GM12878 (cell line): ENCODE measurements at regions not wholly inside any gene's neighbourhood (a gene's known extent, or its start where the extent isn't known, plus 50 kb on each side); places are given as distances from the start of the nearest gene placed in this dataset.

Experiments
- ATAC-seq: fragments of 200-7000 bp; cut with Tn5 transposase; 3 replicates; pipeline ENCODE4 v1.9.1; 2020; ENCODE audit warnings: mild to moderate bottlenecking, moderate library complexity
- BruUV-seq: library from RNA; stranded (reverse); fragments of 400-500 nt; replicated peaks from 2 replicates; lab custom pipeline; 2021; lab: Mats Ljungman, UMichigan
- CTCF ChIA-PET: fragments of 300-600 bp; sonication (Branson Sonifier 250); formaldehyde crosslinking; extraction: SDS; loops from one replicate; lab custom pipeline; 2021; ENCODE audit warnings: inconsistent platforms; lab: Yijun Ruan, JAX
- POLR2A ChIA-PET: fragments of 350-600 bp; formaldehyde crosslinking; extraction: SDS; loops from one replicate; lab custom pipeline; 2021; ENCODE audit warnings: inconsistent platforms; lab: Charles Lee
- RAD21 ChIA-PET: fragments of 300-600 bp; sonication (Branson Sonifier 250); formaldehyde crosslinking; loops from one replicate; lab custom pipeline; 2023; ENCODE audit warnings: antibody characterized with exemption; ENCODE audit not compliant: unreplicated experiment; lab: Charles Lee
- SMC1A ChIA-PET: fragments of 300-600 bp; sonication (Branson Sonifier 250); formaldehyde crosslinking; loops from one replicate; lab custom pipeline; 2023; ENCODE audit not compliant: unreplicated experiment, uncharacterized antibody; lab: Charles Lee
- DNase-seq: peaks from one replicate; pipeline ENCODE4 v3.0.0-alpha.2; 2011; ENCODE audit warnings: low read depth, low spot score
- FAIRE-seq: peaks from 3 replicates; lab custom pipeline; 2011; peaks lifted over from hg19 to GRCh38; lab: Jason Lieb, UNC
- H2AFZ ChIP-seq: 2 replicates; pipeline ENCODE4 v1.6.0; 2011; ENCODE audit warnings: low read depth, low read length, control low read depth; ENCODE audit not compliant: control insufficient read depth
- H3K27ac ChIP-seq: 2 replicates; pipeline ENCODE4 v1.5.1; 2011; ENCODE audit warnings: control low read depth; ENCODE audit not compliant: control insufficient read depth, insufficient read depth
- H3K27me3 ChIP-seq, 2 experiments: replicated peaks in 1 of 2; 2 replicates each; pipeline versions ENCODE4 v1.6.0 to v1.6.1; 2011; ENCODE audit warnings: low read length in 1 of 2; ENCODE audit not compliant: control insufficient read depth in 2 of 2, insufficient read depth in 2 of 2
- H3K36me3 ChIP-seq, 2 experiments: 2 replicates each; pipeline ENCODE4 v1.5.1; 2011; ENCODE audit warnings: low read length in 1 of 2; ENCODE audit not compliant: control insufficient read depth in 2 of 2, insufficient read depth in 2 of 2
- H3K4me1 ChIP-seq: 2 replicates; pipeline ENCODE4 v1.6.1; 2011; ENCODE audit warnings: mild to moderate bottlenecking, low read length, moderate library complexity, mixed read lengths; ENCODE audit not compliant: control insufficient read depth, insufficient read depth
- H3K4me2 ChIP-seq: 2 replicates; pipeline ENCODE4 v1.6.0; 2011; ENCODE audit warnings: control low read depth; ENCODE audit not compliant: control insufficient read depth, insufficient read depth
- H3K4me3 ChIP-seq: fragments of 200-600 bp; sonication (generic); 2 replicates; pipeline ENCODE4 v1.5.1; 2016
- H3K79me2 ChIP-seq: 2 replicates; pipeline ENCODE4 v1.6.0; 2011; ENCODE audit warnings: low read length; ENCODE audit not compliant: control insufficient read depth, insufficient read depth
- H3K9ac ChIP-seq: 2 replicates; pipeline ENCODE4 v1.8.0; 2011; ENCODE audit warnings: low read length, control low read depth, mixed read lengths; ENCODE audit not compliant: control insufficient read depth, insufficient read depth
- H3K9me3 ChIP-seq: replicated peaks from 3 replicates; pipeline ENCODE4 v1.5.1; 2011; ENCODE audit warnings: mild to moderate bottlenecking, low read length; ENCODE audit not compliant: control insufficient read depth, insufficient read depth
- H4K20me1 ChIP-seq: 2 replicates; pipeline ENCODE4 v1.6.0; 2011; ENCODE audit not compliant: control insufficient read depth, insufficient read depth
- BRCA1 ChIP-seq: IDR thresholded peaks from 2 replicates; pipeline ENCODE4 v1.6.1; 2011; ENCODE audit warnings: low read depth, low read length, improper control_type of control experiment
- CHD2 ChIP-seq: IDR thresholded peaks from 2 replicates; pipeline ENCODE4 v1.6.1; 2011; ENCODE audit warnings: low read depth, low read length, improper control_type of control experiment, borderline replicate concordance
- EGR1 ChIP-seq, 2 experiments: IDR thresholded peaks; 1 replicate in 1 of 2; 2 replicates in 1 of 2; pipeline ENCODE4 v1.6.1; 2011 to 2012; ENCODE audit warnings: low read depth in 2 of 2, low read length in 2 of 2, borderline replicate concordance in 1 of 2, mild to moderate bottlenecking in 1 of 2, moderate library complexity in 1 of 2
- FOXK2 ChIP-seq: fragments of 450-650 bp; IDR thresholded peaks from 2 replicates; pipeline ENCODE4 v1.6.1; 2017; ENCODE audit warnings: mild to moderate bottlenecking, moderate library complexity
- HCFC1 ChIP-seq: fragments of 150-350 bp; IDR thresholded peaks from 2 replicates; pipeline ENCODE4 v1.6.1; 2014; ENCODE audit warnings: low read length
- HDAC6 ChIP-seq: fragments of 200-600 bp; sonication (generic); IDR thresholded peaks from one replicate; pipeline ENCODE4 v1.8.0; 2017; ENCODE audit warnings: antibody characterized with exemption; ENCODE audit not compliant: unreplicated experiment
- PML ChIP-seq: IDR thresholded peaks from 2 replicates; pipeline ENCODE4 v1.6.1; 2012; ENCODE audit warnings: low read length, inconsistent platforms
- POU2F2 ChIP-seq: IDR thresholded peaks from 3 replicates; pipeline ENCODE4 v1.6.1; 2011; ENCODE audit warnings: low read depth, mild to moderate bottlenecking, low read length, borderline replicate concordance
- RB1 ChIP-seq: fragments of 450-650 bp; formaldehyde crosslinking; IDR thresholded peaks from 2 replicates; pipeline ENCODE4 v1.6.1; 2017; ENCODE audit warnings: mild to moderate bottlenecking, borderline replicate concordance
- SREBF1 ChIP-seq: IDR thresholded peaks from 2 replicates; pipeline ENCODE4 v1.6.1; 2012; ENCODE audit warnings: mild to moderate bottlenecking, low read length
- TCF12 ChIP-seq: IDR thresholded peaks from 2 replicates; pipeline ENCODE4 v1.6.1; 2011; ENCODE audit warnings: low read depth, mild to moderate bottlenecking, low read length
- TCF3 ChIP-seq: IDR thresholded peaks from 2 replicates; pipeline ENCODE4 v1.6.1; 2012; ENCODE audit warnings: low read depth, mild to moderate bottlenecking, low read length, borderline replicate concordance; ENCODE audit not compliant: insufficient read depth
- ZBTB11 ChIP-seq: fragments of 450-650 bp; formaldehyde crosslinking; IDR thresholded peaks from 2 replicates; pipeline ENCODE4 v1.5.0; 2022; ENCODE audit warnings: mild to moderate bottlenecking, missing genetic modification characterization
- ZNF592 ChIP-seq: fragments of 450-650 bp; IDR thresholded peaks from 2 replicates; pipeline ENCODE4 v1.6.1; 2017; ENCODE audit warnings: mild to moderate bottlenecking, moderate library complexity
- WGBS: methylation state at CpG from one replicate; pipeline ENCODE4 v1.1.6; 2016; ENCODE audit warnings: low lambda C conversion rate; ENCODE audit not compliant: insufficient replicate concordance, insufficient coverage; ENCODE audit errors: missing lambda C conversion rate; 5-methylcytosine and 5-hydroxymethylcytosine counted together
- in situ Hi-C: fragments of 300-500 bp; cut with MboI; formaldehyde crosslinking; loops from 9 replicates; pipeline ENCODE4 v1.14.3; 2018; ENCODE audit warnings: mixed read lengths
- intact Hi-C: fragments of 100-400 bp; cut with micrococcal nuclease; formaldehyde crosslinking; loops from one replicate; pipeline ENCODE4 v1.14.2; 2022; ENCODE audit not compliant: unreplicated experiment

GRCh38 chr10:60994128-60994527 lies 50.1 kb upstream of the RHOBTB1 start:
- no peak overlapping the region for H3K27ac ChIP-seq
- 0 out of 2 replicates have a peak, but pooled peaks cover 3% of the 10 kb centered on the region for H3K4me1 ChIP-seq
- no peak overlapping the region for H3K9ac ChIP-seq
- in situ Hi-C loops: no loop called here
- no TSS peak for BruUV-seq
- H3K4me3 ChIP-seq: no peak overlapping the region
- ChIA-PET CTCF (interaction anchor here (1.3 kb wide), 1 partner anchor 19 kb away, joined by 3 read pairs; no protein-coding TSS in a partner anchor), POLR2A (no interaction called here), SMC1A (no interaction called here), RAD21 (no interaction called here)
- H3K4me2 ChIP-seq: no peak overlapping the region
- FAIRE-seq (no peak), ATAC-seq (no peak), DNase-seq (no peak)
- H4K20me1 ChIP-seq: no peaks in the 10 kb centered on the region
- intact Hi-C loops: no loop called here
- no peaks in the 10 kb centered on the region; a peak in 1 of 4 replicates for H3K27me3 ChIP-seq
- H3K79me2 ChIP-seq: no peaks in the 10 kb centered on the region
- TF ChIP-seq SREBF1 (no peak), TCF12 (no peak), FOXK2 (no peak), ZNF592 (no peak), PML (no peak), TCF3 (no peak), CHD2 (no peak), BRCA1 (no peak), RB1 (no peak), HDAC6 (no peak), EGR1 (IDR thresholded peaks at IDR 0.05; ENCODE audit: borderline replicate concordance in 1 of 2, low read depth in 2 of 2, low read length in 2 of 2) (no peak), POU2F2 (no peak), ZBTB11 (CRISPR knock-in tag) (no peak), HCFC1 (no peak)
- H3K9me3 ChIP-seq: no peaks in the 10 kb centered on the region
- 8% methylated on average over 2 of the region's 2 CpGs for WGBS
- no peaks in the 10 kb centered on the region for H3K36me3 ChIP-seq
- no peak overlapping the region for H2AFZ ChIP-seq
